HL-60 (cell line): ENCODE measurements at regions not wholly inside any gene's neighbourhood (a gene's known extent, or its start where the extent isn't known, plus 50 kb on each side); places are given as distances from the start of the nearest gene placed in this dataset.

ENCODE experiments used
- POLR2AphosphoS5 ChIP-seq: IDR thresholded peaks from 2 replicates; pipeline ENCODE4 v1.6.1; 2012; ENCODE audit warnings: low read depth
- TF ChIP-seq, protein P1 (sequence below): IDR thresholded peaks from one replicate; pipeline ENCODE4 v1.5.1; 2011; ENCODE audit warnings: low read length, control low read depth, inconsistent platforms; ENCODE audit not compliant: insufficient read depth
- TF ChIP-seq, protein P2 (sequence below): IDR thresholded peaks from 2 replicates; pipeline ENCODE4 v1.6.1; 2012; ENCODE audit warnings: low read depth; ENCODE audit not compliant: insufficient replicate concordance

DNA sequence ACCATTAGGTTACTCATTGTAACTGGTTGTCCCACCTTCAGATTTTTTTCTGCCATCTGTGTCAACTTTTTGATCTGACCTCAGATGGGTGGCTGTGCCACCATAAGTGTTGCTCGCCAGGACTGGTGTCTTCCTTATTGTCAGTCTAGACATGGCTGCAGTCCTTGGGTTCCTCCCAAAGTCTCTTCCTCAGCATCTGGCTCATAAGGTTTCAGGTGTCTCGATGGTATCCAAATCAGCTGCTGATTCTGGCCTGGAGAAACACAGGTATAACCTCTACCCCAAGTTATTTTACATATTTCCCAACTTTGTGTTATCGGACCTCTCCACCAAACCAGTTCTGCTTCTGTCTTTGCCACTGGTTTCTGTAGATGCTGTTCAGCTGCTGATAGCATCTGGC lies 158.5 kb downstream of the ZNF518B start:
- TF ChIP-seq, protein P1, sequence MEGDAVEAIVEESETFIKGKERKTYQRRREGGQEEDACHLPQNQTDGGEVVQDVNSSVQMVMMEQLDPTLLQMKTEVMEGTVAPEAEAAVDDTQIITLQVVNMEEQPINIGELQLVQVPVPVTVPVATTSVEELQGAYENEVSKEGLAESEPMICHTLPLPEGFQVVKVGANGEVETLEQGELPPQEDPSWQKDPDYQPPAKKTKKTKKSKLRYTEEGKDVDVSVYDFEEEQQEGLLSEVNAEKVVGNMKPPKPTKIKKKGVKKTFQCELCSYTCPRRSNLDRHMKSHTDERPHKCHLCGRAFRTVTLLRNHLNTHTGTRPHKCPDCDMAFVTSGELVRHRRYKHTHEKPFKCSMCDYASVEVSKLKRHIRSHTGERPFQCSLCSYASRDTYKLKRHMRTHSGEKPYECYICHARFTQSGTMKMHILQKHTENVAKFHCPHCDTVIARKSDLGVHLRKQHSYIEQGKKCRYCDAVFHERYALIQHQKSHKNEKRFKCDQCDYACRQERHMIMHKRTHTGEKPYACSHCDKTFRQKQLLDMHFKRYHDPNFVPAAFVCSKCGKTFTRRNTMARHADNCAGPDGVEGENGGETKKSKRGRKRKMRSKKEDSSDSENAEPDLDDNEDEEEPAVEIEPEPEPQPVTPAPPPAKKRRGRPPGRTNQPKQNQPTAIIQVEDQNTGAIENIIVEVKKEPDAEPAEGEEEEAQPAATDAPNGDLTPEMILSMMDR, result no peak
- no peak for TF ChIP-seq POLR2AphosphoS5
- TF ChIP-seq, protein P2, sequence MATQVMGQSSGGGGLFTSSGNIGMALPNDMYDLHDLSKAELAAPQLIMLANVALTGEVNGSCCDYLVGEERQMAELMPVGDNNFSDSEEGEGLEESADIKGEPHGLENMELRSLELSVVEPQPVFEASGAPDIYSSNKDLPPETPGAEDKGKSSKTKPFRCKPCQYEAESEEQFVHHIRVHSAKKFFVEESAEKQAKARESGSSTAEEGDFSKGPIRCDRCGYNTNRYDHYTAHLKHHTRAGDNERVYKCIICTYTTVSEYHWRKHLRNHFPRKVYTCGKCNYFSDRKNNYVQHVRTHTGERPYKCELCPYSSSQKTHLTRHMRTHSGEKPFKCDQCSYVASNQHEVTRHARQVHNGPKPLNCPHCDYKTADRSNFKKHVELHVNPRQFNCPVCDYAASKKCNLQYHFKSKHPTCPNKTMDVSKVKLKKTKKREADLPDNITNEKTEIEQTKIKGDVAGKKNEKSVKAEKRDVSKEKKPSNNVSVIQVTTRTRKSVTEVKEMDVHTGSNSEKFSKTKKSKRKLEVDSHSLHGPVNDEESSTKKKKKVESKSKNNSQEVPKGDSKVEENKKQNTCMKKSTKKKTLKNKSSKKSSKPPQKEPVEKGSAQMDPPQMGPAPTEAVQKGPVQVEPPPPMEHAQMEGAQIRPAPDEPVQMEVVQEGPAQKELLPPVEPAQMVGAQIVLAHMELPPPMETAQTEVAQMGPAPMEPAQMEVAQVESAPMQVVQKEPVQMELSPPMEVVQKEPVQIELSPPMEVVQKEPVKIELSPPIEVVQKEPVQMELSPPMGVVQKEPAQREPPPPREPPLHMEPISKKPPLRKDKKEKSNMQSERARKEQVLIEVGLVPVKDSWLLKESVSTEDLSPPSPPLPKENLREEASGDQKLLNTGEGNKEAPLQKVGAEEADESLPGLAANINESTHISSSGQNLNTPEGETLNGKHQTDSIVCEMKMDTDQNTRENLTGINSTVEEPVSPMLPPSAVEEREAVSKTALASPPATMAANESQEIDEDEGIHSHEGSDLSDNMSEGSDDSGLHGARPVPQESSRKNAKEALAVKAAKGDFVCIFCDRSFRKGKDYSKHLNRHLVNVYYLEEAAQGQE, result no peak
